Keratinocyte (primary cell): ENCODE measurements at regions not wholly inside any gene's neighbourhood (a gene's known extent, or its start where the extent isn't known, plus 50 kb on each side); places are given as distances from the start of the nearest gene placed in this dataset.

Source experiments
- DNase-seq: peaks from one replicate; pipeline ENCODE4 v3.0.0-alpha.2; 2011; ENCODE audit warnings: low read depth, missing footprints, low spot score
- FAIRE-seq: peaks from 2 replicates; lab custom pipeline; 2011; peaks lifted over from hg19 to GRCh38; lab: Jason Lieb, UNC
- H2AFZ ChIP-seq: 2 replicates; pipeline ENCODE4 v1.6.0; 2012; ENCODE audit warnings: low read length, control low read depth, inconsistent platforms; ENCODE audit not compliant: control insufficient read depth
- H3K27ac ChIP-seq: 2 replicates; pipeline ENCODE4 v1.5.1; 2011; ENCODE audit warnings: low read length; ENCODE audit not compliant: control insufficient read depth, insufficient read depth
- H3K27me3 ChIP-seq: 3 replicates; pipeline ENCODE4 v1.6.0; 2011; ENCODE audit warnings: low read length; ENCODE audit not compliant: control insufficient read depth, insufficient read depth; ENCODE audit errors: extremely low read depth
- H3K36me3 ChIP-seq, 2 experiments: 2 replicates in 1 of 2; 3 replicates in 1 of 2; pipeline ENCODE4 v1.5.1; 2011; ENCODE audit warnings: low read length in 2 of 2, mild to moderate bottlenecking in 1 of 2; ENCODE audit not compliant: control insufficient read depth in 2 of 2, insufficient read depth in 2 of 2; ENCODE audit errors: extremely low read depth in 1 of 2
- H3K4me1 ChIP-seq: 3 replicates; pipeline ENCODE4 v1.5.1; 2011; ENCODE audit warnings: low read length; ENCODE audit not compliant: control insufficient read depth, insufficient read depth; ENCODE audit errors: extremely low read depth
- H3K4me2 ChIP-seq: 3 replicates; pipeline ENCODE4 v1.6.0; 2011; ENCODE audit warnings: low read depth, low read length; ENCODE audit not compliant: control insufficient read depth, insufficient read depth; ENCODE audit errors: extremely low read depth
- H3K4me3 ChIP-seq, 3 experiments: fragments of 200-600 bp in 1 of 3; sonication (generic) in 1 of 3; 2 replicates in 2 of 3; 3 replicates in 1 of 3; pipeline ENCODE4 v1.5.1; 2011 to 2016; ENCODE audit warnings: low read length in 3 of 3, mild to moderate bottlenecking in 3 of 3, control low read depth in 2 of 3, inconsistent platforms in 1 of 3, low read depth in 1 of 3, mixed read lengths in 1 of 3, mixed run types in 1 of 3, moderate library complexity in 1 of 3; ENCODE audit not compliant: control insufficient read depth in 2 of 3, insufficient read depth in 2 of 3; ENCODE audit errors: extremely low read depth in 1 of 3
- H3K79me2 ChIP-seq: 2 replicates; pipeline ENCODE4 v1.6.0; 2012; ENCODE audit warnings: low read length; ENCODE audit not compliant: control insufficient read depth, insufficient read depth
- H3K9ac ChIP-seq: 3 replicates; pipeline ENCODE4 v1.6.0; 2011; ENCODE audit warnings: low read length; ENCODE audit not compliant: control insufficient read depth, insufficient read depth; ENCODE audit errors: extremely low read depth
- H3K9me1 ChIP-seq: 3 replicates; pipeline ENCODE4 v1.6.0; 2011; ENCODE audit warnings: low read length; ENCODE audit not compliant: control insufficient read depth, insufficient read depth; ENCODE audit errors: extremely low read depth
- H3K9me3 ChIP-seq: 2 replicates; pipeline ENCODE4 v1.5.1; 2012; ENCODE audit warnings: low read depth, low read length; ENCODE audit not compliant: control insufficient read depth
- H4K20me1 ChIP-seq: 3 replicates; pipeline ENCODE4 v1.6.0; 2011; ENCODE audit warnings: low read length; ENCODE audit not compliant: control insufficient read depth, insufficient read depth; ENCODE audit errors: extremely low read depth
- EZH2 ChIP-seq: IDR thresholded peaks from one replicate; pipeline ENCODE4 v1.6.1; 2012; ENCODE audit warnings: inconsistent platforms, mild to moderate bottlenecking, low read length, moderate library complexity
- dilution Hi-C: fragments of 300-500 bp; cut with MboI; formaldehyde crosslinking; loops from one replicate; pipeline ENCODE4 v1.7.0; 2020; ENCODE audit warnings: low sequenced_read_pairs; ENCODE audit not compliant: extremely low pct_ligation_motif_present
- TF ChIP-seq, protein P1 (sequence below), 3 experiments: IDR thresholded peaks in 1 of 3; conservative IDR thresholded peaks in 1 of 3; optimal IDR thresholded peaks in 1 of 3; 2 replicates in 2 of 3; 3 replicates in 1 of 3; pipeline versions ENCODE3 to v1.5.1; 2011; ENCODE audit warnings: low read length in 3 of 3, mild to moderate bottlenecking in 3 of 3, moderate library complexity in 2 of 3, control low read depth in 1 of 3, inconsistent platforms in 1 of 3; ENCODE audit not compliant: insufficient read depth in 2 of 3; ENCODE audit errors: extremely low read depth in 1 of 3

- Histone ChIP-seq H3K27me3 (no peaks in the 10 kb centered on the region), H3K27ac (no peak overlapping the region), H3K4me2 (no peak overlapping the region), H3K4me1 (peaks cover 25% of the 10 kb centered on the region), H3K79me2 (no peaks in the 10 kb centered on the region), H4K20me1 (no peaks in the 10 kb centered on the region), H2AFZ (no peak overlapping the region), H3K9ac (no peak overlapping the region), H3K9me1 (no peaks in the 10 kb centered on the region), H3K9me3 (no peaks in the 10 kb centered on the region), H3K36me3 (no peaks in the 10 kb centered on the region), H3K4me3 (no peak overlapping the region)
- FAIRE-seq, result no peak
- dilution Hi-C loops, result no loop called here
- DNase-seq, result no peak
- TF ChIP-seq, protein P1, sequence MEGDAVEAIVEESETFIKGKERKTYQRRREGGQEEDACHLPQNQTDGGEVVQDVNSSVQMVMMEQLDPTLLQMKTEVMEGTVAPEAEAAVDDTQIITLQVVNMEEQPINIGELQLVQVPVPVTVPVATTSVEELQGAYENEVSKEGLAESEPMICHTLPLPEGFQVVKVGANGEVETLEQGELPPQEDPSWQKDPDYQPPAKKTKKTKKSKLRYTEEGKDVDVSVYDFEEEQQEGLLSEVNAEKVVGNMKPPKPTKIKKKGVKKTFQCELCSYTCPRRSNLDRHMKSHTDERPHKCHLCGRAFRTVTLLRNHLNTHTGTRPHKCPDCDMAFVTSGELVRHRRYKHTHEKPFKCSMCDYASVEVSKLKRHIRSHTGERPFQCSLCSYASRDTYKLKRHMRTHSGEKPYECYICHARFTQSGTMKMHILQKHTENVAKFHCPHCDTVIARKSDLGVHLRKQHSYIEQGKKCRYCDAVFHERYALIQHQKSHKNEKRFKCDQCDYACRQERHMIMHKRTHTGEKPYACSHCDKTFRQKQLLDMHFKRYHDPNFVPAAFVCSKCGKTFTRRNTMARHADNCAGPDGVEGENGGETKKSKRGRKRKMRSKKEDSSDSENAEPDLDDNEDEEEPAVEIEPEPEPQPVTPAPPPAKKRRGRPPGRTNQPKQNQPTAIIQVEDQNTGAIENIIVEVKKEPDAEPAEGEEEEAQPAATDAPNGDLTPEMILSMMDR (optimal IDR thresholded peaks at IDR 0.05 in 1 of 3, IDR thresholded peaks at IDR 0.05 in 1 of 3, conservative IDR thresholded peaks at IDR 0.05 in 1 of 3; ENCODE audit: extremely low read depth in 1 of 3, insufficient read depth in 2 of 3, low read length in 3 of 3), result no peak
- TF ChIP-seq EZH2, result no peak
Measured at GRCh38 chr3:134425943-134426342, 51.7 kb upstream of the AMOTL2 start.
